HG02610 (cell line): ENCODE measurements at regions not wholly inside any gene's neighbourhood (a gene's known extent, or its start where the extent isn't known, plus 50 kb on each side); places are given as distances from the start of the nearest gene placed in this dataset.
"Not testable (repeated sequence)": the region's sequence is repeated elsewhere in the genome, so short reads cannot be mapped to it uniquely, and the experiment has no call there.

Source experiments
- ATAC-seq: cut with Tn5 transposase; IDR thresholded peaks from one replicate; pipeline ENCODE4 v1.9.1; 2021; ENCODE audit warnings: mild to moderate bottlenecking, moderate library complexity; ENCODE audit not compliant: unreplicated experiment

DNA sequence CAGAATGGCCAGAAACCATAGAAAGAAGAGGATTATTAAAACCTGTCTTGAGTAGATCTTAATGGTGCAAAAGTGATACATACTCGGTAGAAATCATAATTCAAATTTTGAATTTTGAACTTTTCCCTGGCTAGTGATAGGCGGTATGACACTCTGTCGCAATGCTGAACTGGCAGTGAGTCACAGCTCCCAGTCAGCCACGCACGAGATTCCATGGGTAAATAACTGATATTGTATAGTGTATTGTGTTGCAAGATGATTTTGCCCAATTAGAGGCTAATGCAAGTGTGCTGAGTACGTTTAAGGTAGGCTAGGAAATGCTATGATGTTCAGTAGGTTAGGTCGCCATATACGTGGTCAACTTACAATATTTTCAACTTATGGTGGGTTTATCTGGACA lies 207.0 kb downstream of the SIPA1L2 start:
- no peak for ATAC-seq

DNA sequence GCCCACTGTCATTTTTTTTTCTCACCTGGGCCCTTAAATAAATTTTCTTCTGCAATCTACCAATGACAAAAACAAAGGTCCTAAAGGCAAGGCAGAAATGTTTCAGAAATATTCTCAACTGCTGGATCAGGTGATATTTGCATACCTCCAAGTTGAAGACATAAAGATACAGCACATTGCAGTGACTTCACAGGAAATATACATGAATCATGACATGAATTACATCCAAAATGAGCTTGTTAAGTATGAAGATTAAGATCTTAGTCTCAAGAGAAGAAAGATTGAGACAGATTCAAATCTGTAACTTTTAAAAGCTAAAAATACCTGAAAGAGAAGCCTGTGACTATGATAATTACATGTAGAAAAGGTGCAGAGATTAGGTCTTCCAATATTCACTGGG lies 207.8 kb downstream of the SIPA1L2 start:
- no peak for ATAC-seq

DNA sequence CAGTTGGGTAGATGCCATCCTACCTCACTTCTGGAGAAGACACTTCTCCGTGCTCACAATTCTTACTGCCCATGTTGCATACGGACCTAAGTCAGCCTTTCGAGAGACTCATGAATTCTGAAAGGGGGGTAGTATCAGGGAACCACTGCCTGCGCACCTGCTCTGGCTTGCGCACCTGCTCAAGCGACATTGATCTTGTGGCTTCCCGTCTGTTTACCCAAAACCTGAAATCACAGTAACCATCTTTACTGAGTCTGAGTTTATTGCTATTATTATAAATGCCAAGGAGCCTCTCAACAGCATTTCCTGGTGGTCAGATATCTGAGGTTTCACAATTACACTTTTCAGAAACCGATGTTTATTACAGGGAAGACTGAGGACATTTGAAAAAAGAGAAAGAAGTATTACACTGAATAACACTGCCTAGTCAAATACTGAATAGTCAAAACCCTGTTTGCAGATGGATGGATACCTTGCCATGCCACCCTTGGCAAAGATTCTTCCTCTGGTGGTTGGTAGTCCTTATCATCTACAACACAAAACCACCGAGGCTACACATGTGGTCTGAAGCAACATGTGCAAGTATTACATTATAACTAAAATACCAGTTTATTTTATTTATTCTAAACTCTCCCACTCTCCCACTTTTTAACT lies 208.7 kb downstream of the SIPA1L2 start:
- ATAC-seq: no peak

DNA sequence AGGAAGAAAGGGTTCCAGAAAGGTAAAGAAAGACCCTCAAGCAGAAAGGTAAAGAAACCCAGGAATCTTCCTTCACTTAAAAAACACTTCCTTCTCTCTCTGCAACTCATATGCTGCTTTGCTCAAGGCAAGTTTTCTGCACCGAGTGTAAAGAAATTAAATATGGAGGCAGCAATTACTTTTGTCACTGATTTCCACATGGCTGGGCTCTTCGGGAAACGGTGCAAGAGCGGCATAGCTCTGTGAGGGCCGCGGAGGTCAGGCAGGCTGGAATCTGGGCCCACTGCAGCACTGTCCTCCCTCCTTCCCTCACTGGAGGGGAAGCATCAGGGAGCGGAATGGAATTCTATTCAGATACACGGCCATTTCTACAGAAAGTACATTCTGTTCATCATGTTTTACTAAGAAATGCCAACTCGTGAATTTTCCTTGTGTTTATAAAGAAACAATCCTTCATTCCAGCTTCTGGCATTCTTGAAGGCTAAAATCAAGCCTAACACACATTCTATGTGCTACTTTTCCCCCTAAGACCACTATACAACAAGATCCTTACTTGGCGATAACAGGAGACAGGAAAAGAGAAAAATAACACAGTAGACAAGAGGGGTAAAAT lies 212.2 kb downstream of the SIPA1L2 start:
- no peak for ATAC-seq

DNA sequence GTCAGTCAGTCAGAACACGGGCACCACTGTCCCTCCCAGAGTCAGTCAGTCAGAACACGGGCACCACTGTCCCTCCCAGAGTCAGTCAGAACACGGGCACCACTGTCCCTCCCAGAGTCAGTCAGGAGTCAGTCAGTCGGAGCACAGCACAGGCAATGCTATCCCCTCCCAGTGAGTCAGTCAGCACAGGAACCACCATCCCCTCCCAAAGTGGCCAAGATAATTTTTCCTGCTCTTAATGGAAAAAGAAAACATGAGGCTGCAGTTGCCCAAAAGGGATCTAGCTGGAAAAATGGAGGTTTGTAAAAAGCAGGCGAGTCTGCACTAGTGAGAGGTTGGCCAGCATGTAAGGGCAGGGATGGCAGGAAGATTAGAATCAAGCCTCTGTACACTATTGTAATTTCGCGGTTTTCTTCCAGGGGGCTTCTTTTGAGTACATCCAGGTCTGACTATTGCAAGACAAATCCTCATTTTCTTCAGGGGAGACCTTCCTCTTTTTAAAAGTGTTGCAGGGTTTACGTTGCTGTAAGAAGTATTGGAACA lies 213.8 kb downstream of the SIPA1L2 start:
- ATAC-seq: no peak

DNA sequence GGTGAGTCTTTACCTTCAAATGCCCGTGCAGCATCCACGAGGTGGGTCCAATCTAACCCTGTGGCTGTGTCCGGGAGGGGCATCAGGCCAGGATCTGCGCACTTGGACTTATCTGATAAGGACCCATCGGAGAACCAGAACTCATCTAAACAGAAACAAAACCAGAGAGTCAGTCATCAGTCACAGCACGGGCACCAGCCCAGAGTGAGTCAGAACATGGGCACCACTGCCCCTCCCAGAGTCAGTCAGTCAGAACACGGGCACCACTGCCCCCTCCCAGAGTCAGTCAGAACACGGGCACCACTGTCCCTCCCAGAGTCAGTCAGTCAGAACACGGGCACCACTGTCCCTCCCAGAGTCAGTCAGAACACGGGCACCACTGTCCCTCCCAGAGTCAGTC lies 214.5 kb downstream of the SIPA1L2 start:
- not testable (repeated sequence) for ATAC-seq

DNA sequence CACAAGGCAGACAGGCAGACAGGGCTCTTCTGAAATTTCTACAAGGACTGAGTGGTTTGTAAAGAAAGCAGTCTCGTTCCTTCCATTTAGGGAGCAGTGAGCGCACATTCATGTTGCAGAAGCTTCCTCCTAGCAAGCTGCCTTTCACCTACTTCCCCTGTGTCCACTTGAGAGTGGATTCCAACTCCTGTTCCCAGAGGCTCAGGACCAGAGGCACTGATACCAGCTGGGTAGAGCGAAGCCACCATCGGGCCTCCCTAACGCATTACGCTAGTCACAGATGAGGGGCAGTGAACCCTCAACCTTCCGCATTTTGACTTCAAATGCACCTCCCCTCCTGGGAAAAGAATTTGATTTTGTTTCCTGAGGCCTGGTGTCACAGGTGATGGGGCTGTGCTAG lies 215.8 kb downstream of the SIPA1L2 start:
- no peak for ATAC-seq

DNA sequence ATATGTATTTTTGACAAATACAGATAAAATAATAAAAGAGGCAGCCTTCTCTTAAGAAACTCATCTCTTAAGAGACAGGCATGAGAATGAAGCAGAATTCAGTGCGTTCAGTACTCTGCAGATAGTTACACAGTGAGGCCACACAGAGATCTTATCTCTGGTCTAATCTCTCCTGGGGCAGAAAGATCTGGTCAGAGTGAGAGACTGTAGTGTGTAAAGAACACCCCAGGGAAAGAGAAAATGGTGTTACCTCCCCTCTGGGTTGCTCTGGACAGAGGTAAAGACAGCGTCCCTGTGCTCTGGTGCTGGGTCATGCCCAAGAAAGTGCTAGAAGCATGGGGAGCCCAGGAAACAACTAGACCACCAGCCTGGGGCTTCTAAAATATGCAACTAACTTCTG lies 216.3 kb downstream of the SIPA1L2 start:
- ATAC-seq: no peak

DNA sequence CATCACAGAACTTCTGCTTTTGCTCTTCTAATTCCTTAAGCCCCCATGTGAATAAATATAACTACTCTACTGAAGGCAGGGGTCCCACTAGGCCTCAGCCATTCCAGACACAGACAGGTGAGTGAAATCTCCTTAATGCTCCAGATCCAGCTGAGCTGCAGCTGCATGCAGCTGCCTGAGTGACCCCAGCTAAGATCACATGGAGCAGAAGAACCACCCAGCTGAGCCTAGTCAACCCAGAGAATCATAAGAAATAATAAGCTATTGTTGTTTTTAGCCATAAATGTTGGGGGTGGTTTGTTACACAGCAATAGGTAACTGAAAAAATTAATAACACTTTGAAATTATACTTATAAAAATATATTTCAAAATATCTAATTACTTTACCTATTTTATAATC lies 220.3 kb downstream of the SIPA1L2 start:
- ATAC-seq: no peak

DNA sequence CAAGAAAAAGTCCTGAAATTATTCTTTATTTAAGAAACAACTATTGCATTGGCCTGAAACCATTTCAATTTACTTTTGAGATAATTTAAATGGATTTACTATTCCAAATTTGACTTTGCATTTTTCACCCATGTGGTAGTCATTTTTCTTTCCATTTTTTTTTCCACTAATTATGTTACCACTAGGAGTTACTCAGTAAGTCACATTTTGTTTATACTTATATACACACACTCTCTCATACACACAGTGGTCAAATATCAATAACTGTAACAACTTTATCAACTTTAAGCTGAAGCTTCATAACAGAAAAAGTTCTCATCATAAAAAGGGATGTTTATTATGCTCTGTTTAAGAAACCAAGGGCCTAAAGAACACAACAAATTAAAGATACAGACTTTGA lies 222.8 kb downstream of the SIPA1L2 start:
- ATAC-seq: no peak

DNA sequence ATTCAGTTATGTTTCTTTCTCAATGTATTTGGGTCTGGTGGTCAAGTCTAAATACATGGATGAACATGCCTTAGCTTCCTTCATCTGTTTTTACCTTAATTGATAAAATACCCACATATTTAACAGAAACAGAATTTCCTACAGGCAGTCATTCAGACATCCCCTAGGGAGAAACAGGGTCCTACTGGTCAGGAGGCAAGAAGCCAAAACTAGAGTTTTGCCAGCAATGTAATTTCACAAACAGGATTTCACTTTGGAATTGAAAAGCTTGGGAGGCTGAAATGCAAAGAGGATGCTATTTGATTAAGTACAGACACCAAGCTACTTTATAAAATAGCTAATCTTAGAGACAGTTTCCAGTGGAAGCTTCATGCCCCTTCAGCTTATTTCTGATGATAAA lies 224.2 kb downstream of the SIPA1L2 start:
- no peak for ATAC-seq

DNA sequence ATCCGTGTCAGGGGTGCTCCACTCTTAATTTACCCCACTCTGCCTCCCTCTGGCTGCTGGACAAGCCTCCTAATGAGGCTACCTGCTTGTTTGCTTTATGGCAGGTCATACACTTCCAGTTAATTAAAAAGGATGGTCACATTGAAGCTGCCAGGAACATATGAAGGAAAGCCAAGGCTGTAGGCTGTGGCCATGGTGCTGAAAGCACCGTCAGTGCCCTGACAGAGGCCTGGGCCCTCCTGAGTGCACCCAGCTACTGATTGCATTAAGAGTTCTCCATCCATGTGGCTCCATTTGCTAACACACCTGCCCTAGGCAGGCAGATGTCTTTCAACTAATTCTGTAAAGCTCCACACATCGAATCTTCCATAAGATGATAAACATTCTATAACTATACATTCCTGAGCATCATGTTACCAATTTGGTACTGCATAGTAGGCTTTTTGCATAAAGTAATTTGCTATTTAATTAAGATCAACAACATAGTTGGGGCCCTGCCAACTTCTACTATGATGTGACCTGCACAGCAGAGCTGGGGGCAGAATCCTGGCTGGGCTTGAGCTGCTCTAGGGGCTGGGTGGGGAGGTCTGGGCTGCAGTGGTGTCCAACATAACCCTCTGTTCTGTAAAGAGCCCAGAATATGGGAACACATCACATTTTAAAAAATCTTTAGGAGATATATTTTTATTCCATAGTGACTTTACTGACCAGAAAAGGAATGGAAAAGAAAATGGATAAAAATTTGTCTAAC lies 224.8 kb downstream of the SIPA1L2 start:
- no peak for ATAC-seq

DNA sequence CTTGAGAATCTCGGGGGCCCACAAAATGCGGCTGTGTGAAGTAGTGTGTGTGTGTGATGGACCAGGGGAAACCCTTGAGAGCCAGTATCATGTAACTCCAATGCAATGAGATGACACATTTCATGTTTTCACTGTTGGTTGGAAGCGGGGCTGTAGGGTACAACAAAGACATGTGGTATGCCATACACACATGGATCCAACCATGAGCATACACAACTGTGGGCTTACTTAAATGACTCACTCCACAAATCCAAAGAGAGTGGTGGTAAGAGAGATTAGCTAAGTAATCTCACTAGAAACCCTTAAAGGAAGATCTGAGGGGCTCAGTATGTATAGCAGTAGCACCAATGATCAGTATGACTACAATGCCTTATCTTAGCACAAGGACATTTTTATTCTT lies 225.7 kb downstream of the SIPA1L2 start:
- ATAC-seq: no peak

DNA sequence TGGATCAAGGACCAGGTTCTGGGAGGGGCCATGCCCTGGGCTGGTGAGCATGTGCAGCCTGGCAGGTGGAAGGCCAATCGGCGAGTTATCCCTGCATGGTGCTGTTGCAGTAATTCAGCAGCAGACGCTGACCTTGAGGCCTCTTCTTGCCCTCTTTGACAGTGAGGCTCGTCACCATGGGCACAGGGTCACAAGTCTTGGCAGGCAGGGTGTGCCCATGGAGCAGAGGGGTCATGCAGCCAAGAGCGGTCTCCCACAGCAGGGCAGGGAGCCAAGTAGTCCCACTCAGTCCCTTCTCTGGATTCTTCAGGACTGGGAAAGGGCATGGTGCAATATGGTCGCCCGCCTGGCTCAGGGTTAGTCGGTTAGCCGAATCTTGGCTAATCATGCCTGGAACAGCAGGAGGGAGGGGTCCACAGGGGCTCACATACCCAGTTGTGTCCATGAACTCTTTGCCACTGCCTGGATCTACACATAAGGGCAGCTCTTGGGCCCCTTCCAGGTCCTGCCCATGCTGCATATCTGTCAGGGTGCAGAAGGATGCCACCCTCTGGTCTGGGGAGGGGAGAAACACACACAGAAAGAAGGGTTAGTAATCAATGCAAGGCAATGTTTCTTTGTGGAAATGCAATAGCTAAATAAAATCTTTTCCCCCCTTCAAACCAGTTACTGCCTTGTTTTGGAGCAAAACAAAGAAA lies 226.8 kb downstream of the SIPA1L2 start:
- no peak for ATAC-seq

DNA sequence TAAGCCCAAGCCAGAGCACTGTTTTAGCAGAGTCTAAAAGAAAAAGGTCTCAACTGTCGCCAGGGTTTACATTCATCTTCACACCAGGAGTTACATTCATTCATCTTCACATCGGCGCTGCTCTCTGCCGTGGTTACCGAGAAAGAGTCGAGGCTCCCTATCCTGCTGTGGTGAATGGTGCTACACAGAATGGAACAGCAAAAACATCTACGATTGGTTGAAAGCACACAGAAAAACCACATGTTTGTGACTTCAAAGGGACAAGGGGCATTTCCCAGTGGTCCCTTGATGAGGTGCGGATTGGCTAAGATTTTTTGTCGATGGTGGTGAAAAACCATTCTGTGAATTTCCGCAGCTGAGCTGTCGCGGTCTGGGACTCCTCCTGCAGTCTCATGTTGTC lies 231.1 kb downstream of the SIPA1L2 start:
- no peak for ATAC-seq

DNA sequence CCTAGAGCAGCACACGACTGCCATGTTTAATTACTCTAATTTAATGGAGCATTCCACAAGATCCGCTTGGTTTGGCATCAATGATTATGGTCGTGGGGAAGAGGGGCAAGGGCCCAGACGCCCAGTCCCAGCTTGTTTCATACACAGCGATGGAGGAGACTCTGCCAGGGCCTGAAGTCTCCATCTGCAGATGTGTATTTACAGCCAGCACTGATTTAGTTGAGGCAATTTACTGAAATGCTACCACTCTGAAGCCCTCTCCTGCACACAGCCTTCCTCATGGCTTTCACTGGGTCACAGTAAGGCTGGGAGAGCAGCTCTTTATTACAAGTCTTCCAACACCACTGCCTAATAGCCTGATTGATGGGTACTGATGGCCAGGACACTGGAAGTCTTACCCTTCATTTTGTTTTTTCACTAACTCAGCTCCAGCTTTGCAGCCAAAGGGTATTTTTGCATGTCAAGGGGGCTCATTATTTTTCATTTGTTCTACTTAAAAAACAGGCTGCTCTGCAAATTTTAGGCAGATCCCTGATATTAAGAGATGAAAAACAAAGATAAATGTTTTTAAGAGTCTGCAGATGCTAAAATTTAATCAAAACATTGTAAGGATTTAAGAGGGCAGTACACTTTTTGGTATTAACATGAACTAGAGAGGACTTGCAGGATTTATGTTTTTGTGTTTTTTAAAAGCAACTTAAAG lies 236.3 kb downstream of the SIPA1L2 start:
- ATAC-seq: no peak

DNA sequence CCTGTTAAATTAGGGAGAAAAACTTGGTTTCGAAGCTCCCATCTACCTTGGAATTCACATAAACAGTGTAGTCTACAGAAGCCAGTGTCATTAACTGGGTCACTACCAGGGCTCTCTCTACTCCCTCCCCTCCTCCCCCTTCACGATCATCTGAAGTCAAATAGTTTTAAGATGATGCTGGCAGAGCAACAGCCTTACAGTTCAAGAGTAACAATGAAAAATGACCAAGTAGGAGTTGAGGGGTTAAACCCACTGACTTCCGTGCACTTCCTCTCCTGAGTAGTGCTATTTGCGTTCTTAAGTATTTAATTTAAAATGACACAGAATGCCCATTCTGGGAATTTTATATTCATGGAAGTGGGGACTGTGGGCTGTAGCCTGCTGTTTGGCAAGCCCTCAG lies 236.9 kb downstream of the SIPA1L2 start:
- no peak for ATAC-seq

DNA sequence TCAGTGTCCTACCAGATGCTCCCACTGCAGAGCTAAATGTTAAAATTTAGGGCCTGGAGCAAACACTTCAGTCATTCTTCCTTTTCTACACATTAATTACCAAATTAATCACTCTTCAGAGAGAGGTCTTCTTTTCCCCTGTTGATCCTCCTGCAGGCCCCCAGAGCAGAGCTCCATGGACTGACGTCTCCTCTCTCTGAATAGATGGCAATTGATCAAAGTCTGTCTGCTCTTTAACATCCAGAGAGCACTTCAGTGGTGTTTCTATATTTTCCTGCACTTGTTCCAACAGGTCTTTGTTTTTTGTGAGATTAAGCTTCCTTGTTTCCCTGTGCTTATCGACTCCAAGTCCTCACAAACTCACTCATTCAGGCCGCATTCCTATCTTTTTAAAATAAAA lies 239.3 kb downstream of the SIPA1L2 start:
- no peak for ATAC-seq

DNA sequence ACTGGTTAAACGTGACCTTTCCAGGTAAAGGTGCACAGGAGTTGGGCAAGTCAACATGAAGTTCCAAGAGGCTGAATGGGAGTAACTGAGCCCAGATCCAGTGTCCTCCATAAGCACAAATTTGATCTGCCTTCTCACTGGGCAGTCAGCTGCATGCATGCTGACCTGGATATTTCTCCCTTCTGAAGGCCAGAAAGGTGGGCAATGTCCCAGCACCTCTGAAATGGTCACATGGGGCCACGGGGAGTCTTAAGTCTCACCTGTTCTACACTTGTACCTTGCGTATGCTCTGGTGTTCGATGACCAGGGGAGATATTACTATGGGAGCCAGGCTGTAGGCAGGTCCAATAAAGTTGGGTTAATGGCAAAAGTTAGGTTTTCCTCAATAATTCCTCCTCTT lies 240.2 kb downstream of the SIPA1L2 start:
- ATAC-seq: no peak

DNA sequence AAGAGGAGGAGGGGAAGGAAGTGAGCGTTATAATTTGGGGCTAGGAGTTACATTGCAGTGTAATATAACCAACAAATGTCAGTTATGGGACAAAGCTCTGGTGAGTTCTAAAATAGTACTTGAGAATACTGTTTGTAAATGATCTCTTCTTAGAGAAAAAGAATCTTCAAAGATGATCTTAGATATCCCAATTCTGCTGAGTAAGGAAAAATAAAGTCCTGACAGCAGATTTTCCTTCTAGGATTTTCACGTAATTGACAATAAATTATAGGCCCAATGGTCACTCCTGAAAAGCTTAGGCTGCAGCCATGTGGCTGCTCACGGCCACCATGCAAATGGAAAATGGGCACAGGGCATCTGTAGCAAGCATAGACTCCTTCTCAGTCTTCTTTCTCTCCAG lies 241.6 kb downstream of the SIPA1L2 start:
- no peak for ATAC-seq
